ENCODE measurements at regions not wholly inside any gene's neighbourhood (a gene's known extent, or its start where the extent isn't known, plus 50 kb on each side); places are given as distances from the start of the nearest gene placed in this dataset.

- ChIA-PET POLR2A (no interaction called here), CTCF (interaction anchor here (1.1 kb wide), 1 partner anchor 20 kb away, joined by 4 read pairs; no protein-coding TSS in a partner anchor)
- Histone ChIP-seq H3K36me3 (ENCODE audit: control insufficient read depth in 4 of 4, insufficient read depth in 4 of 4, low read length in 3 of 4) (no peaks in the 10 kb centered on the region), H3K4me3 (ENCODE audit: control insufficient read depth in 1 of 7, extremely low read depth in 1 of 7, insufficient read depth in 4 of 7, low read depth in 2 of 7, low read length in 6 of 7) (no peak overlapping the region), H3K4me1 (ENCODE audit: control extremely low read depth in 1 of 4, control insufficient read depth in 4 of 4, insufficient read depth in 4 of 4, low read length in 3 of 4) (no peaks in the 10 kb centered on the region), H3K27me3 (replicated peaks in 2 of 5; ENCODE audit: control insufficient read depth in 4 of 5, insufficient read depth in 5 of 5, low read length in 4 of 5) (no peaks in the 10 kb centered on the region), H3K27ac (ENCODE audit: insufficient read depth in 1 of 2, low read depth in 1 of 2, low read length in 2 of 2, poor library complexity in 1 of 2, severe bottlenecking in 2 of 2) (no peak overlapping the region), H3K9me3 (ENCODE audit: control extremely low read depth in 1 of 5, control insufficient read depth in 4 of 5, insufficient read depth in 2 of 5, low read depth in 1 of 5, low read length in 4 of 5) (no peaks in the 10 kb centered on the region)
- WGBS (ENCODE audit: insufficient coverage): 95% methylated on average over 4 of the region's 8 CpGs
- DNase-seq: no peak
These were observed 85.5 kb downstream of the APIP start for GRCh38 chr11:34830648-34831047.

GRCh38 chr11:34830035-34830434, 86.1 kb downstream of the APIP start:
- no peak for DNase-seq
- no peak overlapping the region for H3K4me3 ChIP-seq (ENCODE audit: control insufficient read depth in 1 of 7, extremely low read depth in 1 of 7, insufficient read depth in 4 of 7, low read depth in 2 of 7, low read length in 6 of 7)
- H3K9me3 ChIP-seq (ENCODE audit: control extremely low read depth in 1 of 5, control insufficient read depth in 4 of 5, insufficient read depth in 2 of 5, low read depth in 1 of 5, low read length in 4 of 5): no peaks in the 10 kb centered on the region
- H3K27me3 ChIP-seq (replicated peaks in 2 of 5; ENCODE audit: control insufficient read depth in 4 of 5, insufficient read depth in 5 of 5, low read length in 4 of 5): no peaks in the 10 kb centered on the region
- no peak overlapping the region for H3K27ac ChIP-seq (ENCODE audit: insufficient read depth in 1 of 2, low read depth in 1 of 2, low read length in 2 of 2, poor library complexity in 1 of 2, severe bottlenecking in 2 of 2)
- H3K4me1 ChIP-seq (ENCODE audit: control extremely low read depth in 1 of 4, control insufficient read depth in 4 of 4, insufficient read depth in 4 of 4, low read length in 3 of 4): no peaks in the 10 kb centered on the region
- H3K36me3 ChIP-seq (ENCODE audit: control insufficient read depth in 4 of 4, insufficient read depth in 4 of 4, low read length in 3 of 4): no peaks in the 10 kb centered on the region
- ChIA-PET POLR2A (no interaction called here), CTCF (no interaction called here)
- WGBS (ENCODE audit: insufficient coverage): 92% methylated on average over 5 of the region's 5 CpGs

- DNase-seq: no peak
- ChIA-PET CTCF (interaction anchor here (0.7 kb wide), 1 partner anchor 53 kb away, joined by 3 read pairs; no protein-coding TSS in a partner anchor), POLR2A (no interaction called here)
- no peak overlapping the region for H3K4me3 ChIP-seq (ENCODE audit: control insufficient read depth in 1 of 7, extremely low read depth in 1 of 7, insufficient read depth in 4 of 7, low read depth in 2 of 7, low read length in 6 of 7)
- no peaks in the 10 kb centered on the region for H3K27me3 ChIP-seq (replicated peaks in 2 of 5; ENCODE audit: control insufficient read depth in 4 of 5, insufficient read depth in 5 of 5, low read length in 4 of 5)
- H3K36me3 ChIP-seq (ENCODE audit: control insufficient read depth in 4 of 4, insufficient read depth in 4 of 4, low read length in 3 of 4): no peaks in the 10 kb centered on the region
- H3K9me3 ChIP-seq (ENCODE audit: control extremely low read depth in 1 of 5, control insufficient read depth in 4 of 5, insufficient read depth in 2 of 5, low read depth in 1 of 5, low read length in 4 of 5): no peaks in the 10 kb centered on the region
- no peaks in the 10 kb centered on the region for H3K4me1 ChIP-seq (ENCODE audit: control extremely low read depth in 1 of 4, control insufficient read depth in 4 of 4, insufficient read depth in 4 of 4, low read length in 3 of 4)
- no peak overlapping the region for H3K27ac ChIP-seq (ENCODE audit: insufficient read depth in 1 of 2, low read depth in 1 of 2, low read length in 2 of 2, poor library complexity in 1 of 2, severe bottlenecking in 2 of 2)
- WGBS (ENCODE audit: insufficient coverage): 92% methylated on average over 1 of the region's 1 CpG
These were observed 89.0 kb downstream of the APIP start for GRCh38 chr11:34827228-34827627.

GRCh38 chr11:34826384-34826726, 89.8 kb downstream of the APIP start:
- Histone ChIP-seq H3K4me3 (ENCODE audit: control insufficient read depth in 1 of 7, extremely low read depth in 1 of 7, insufficient read depth in 4 of 7, low read depth in 2 of 7, low read length in 6 of 7) (no peak overlapping the region), H3K27ac (ENCODE audit: insufficient read depth in 1 of 2, low read depth in 1 of 2, low read length in 2 of 2, poor library complexity in 1 of 2, severe bottlenecking in 2 of 2) (no peak overlapping the region), H3K27me3 (replicated peaks in 2 of 5; ENCODE audit: control insufficient read depth in 4 of 5, insufficient read depth in 5 of 5, low read length in 4 of 5) (no peaks in the 10 kb centered on the region), H3K36me3 (ENCODE audit: control insufficient read depth in 4 of 4, insufficient read depth in 4 of 4, low read length in 3 of 4) (no peaks in the 10 kb centered on the region), H3K9me3 (ENCODE audit: control extremely low read depth in 1 of 5, control insufficient read depth in 4 of 5, insufficient read depth in 2 of 5, low read depth in 1 of 5, low read length in 4 of 5) (no peaks in the 10 kb centered on the region), H3K4me1 (ENCODE audit: control extremely low read depth in 1 of 4, control insufficient read depth in 4 of 4, insufficient read depth in 4 of 4, low read length in 3 of 4) (no peaks in the 10 kb centered on the region)
- WGBS (ENCODE audit: insufficient coverage): 80% methylated on average over 1 of the region's 1 CpG
- CTCF ChIA-PET: no interaction called here
- POLR2A ChIA-PET: no interaction called here
- DNase-seq: no peak

- WGBS (ENCODE audit: insufficient coverage): 95% methylated on average over 4 of the region's 7 CpGs
- H3K27ac ChIP-seq (ENCODE audit: insufficient read depth in 1 of 2, low read depth in 1 of 2, low read length in 2 of 2, poor library complexity in 1 of 2, severe bottlenecking in 2 of 2): no peak overlapping the region
- POLR2A ChIA-PET: no interaction called here
- no peaks in the 10 kb centered on the region for H3K9me3 ChIP-seq (ENCODE audit: control extremely low read depth in 1 of 5, control insufficient read depth in 4 of 5, insufficient read depth in 2 of 5, low read depth in 1 of 5, low read length in 4 of 5)
- H3K36me3 ChIP-seq (ENCODE audit: control insufficient read depth in 4 of 4, insufficient read depth in 4 of 4, low read length in 3 of 4): no peaks in the 10 kb centered on the region
- DNase-seq: peak in 1 of 3 donors; percentile 48
- H3K27me3 ChIP-seq (replicated peaks in 2 of 5; ENCODE audit: control insufficient read depth in 4 of 5, insufficient read depth in 5 of 5, low read length in 4 of 5): no peaks in the 10 kb centered on the region
- no peak overlapping the region for H3K4me3 ChIP-seq (ENCODE audit: control insufficient read depth in 1 of 7, extremely low read depth in 1 of 7, insufficient read depth in 4 of 7, low read depth in 2 of 7, low read length in 6 of 7)
- no peaks in the 10 kb centered on the region for H3K4me1 ChIP-seq (ENCODE audit: control extremely low read depth in 1 of 4, control insufficient read depth in 4 of 4, insufficient read depth in 4 of 4, low read length in 3 of 4)
- CTCF ChIA-PET: interaction anchor here (1.7 kb wide), 1 partner anchor 16 kb away, joined by 4 read pairs; no protein-coding TSS in a partner anchor
These were observed 90.4 kb downstream of the APIP start for GRCh38 chr11:34825670-34826383.

- POLR2A ChIA-PET: no interaction called here
- no peak overlapping the region for H3K4me3 ChIP-seq (ENCODE audit: control insufficient read depth in 1 of 7, extremely low read depth in 1 of 7, insufficient read depth in 4 of 7, low read depth in 2 of 7, low read length in 6 of 7)
- no peaks in the 10 kb centered on the region for H3K27me3 ChIP-seq (replicated peaks in 2 of 5; ENCODE audit: control insufficient read depth in 4 of 5, insufficient read depth in 5 of 5, low read length in 4 of 5)
- CTCF ChIA-PET: interaction anchor here (1.7 kb wide), 1 partner anchor 16 kb away, joined by 4 read pairs; no protein-coding TSS in a partner anchor
- peaks cover 0 to 2% (median 0%) of the 10 kb centered on the region in 5 experiments for H3K9me3 ChIP-seq (ENCODE audit: control extremely low read depth in 1 of 5, control insufficient read depth in 4 of 5, insufficient read depth in 2 of 5, low read depth in 1 of 5, low read length in 4 of 5)
- no peak for DNase-seq
- no peak overlapping the region for H3K27ac ChIP-seq (ENCODE audit: insufficient read depth in 1 of 2, low read depth in 1 of 2, low read length in 2 of 2, poor library complexity in 1 of 2, severe bottlenecking in 2 of 2)
- no peaks in the 10 kb centered on the region for H3K4me1 ChIP-seq (ENCODE audit: control extremely low read depth in 1 of 4, control insufficient read depth in 4 of 4, insufficient read depth in 4 of 4, low read length in 3 of 4)
- WGBS (ENCODE audit: insufficient coverage): 60% methylated on average over 3 of the region's 3 CpGs
- H3K36me3 ChIP-seq (ENCODE audit: control insufficient read depth in 4 of 4, insufficient read depth in 4 of 4, low read length in 3 of 4): no peaks in the 10 kb centered on the region
These were observed 90.9 kb downstream of the APIP start for GRCh38 chr11:34825315-34825669.

- Histone ChIP-seq H3K27me3 (replicated peaks in 2 of 5; ENCODE audit: control insufficient read depth in 4 of 5, insufficient read depth in 5 of 5, low read length in 4 of 5) (no peaks in the 10 kb centered on the region), H3K9me3 (ENCODE audit: control extremely low read depth in 1 of 5, control insufficient read depth in 4 of 5, insufficient read depth in 2 of 5, low read depth in 1 of 5, low read length in 4 of 5) (peaks cover 0 to 4% (median 0%) of the 10 kb centered on the region in 5 experiments), H3K4me1 (ENCODE audit: control extremely low read depth in 1 of 4, control insufficient read depth in 4 of 4, insufficient read depth in 4 of 4, low read length in 3 of 4) (no peaks in the 10 kb centered on the region), H3K27ac (ENCODE audit: insufficient read depth in 1 of 2, low read depth in 1 of 2, low read length in 2 of 2, poor library complexity in 1 of 2, severe bottlenecking in 2 of 2) (no peak overlapping the region), H3K36me3 (ENCODE audit: control insufficient read depth in 4 of 4, insufficient read depth in 4 of 4, low read length in 3 of 4) (no peaks in the 10 kb centered on the region), H3K4me3 (ENCODE audit: control insufficient read depth in 1 of 7, extremely low read depth in 1 of 7, insufficient read depth in 4 of 7, low read depth in 2 of 7, low read length in 6 of 7) (no peak overlapping the region)
- ChIA-PET POLR2A (no interaction called here), CTCF (interaction anchor here (1.7 kb wide), 1 partner anchor 15 kb away, joined by 4 read pairs; no protein-coding TSS in a partner anchor)
- DNase-seq: no peak
These were observed 91.8 kb downstream of the APIP start for GRCh38 chr11:34824425-34824824.
